ENCODE measurements at regions not wholly inside any gene's neighbourhood (a gene's known extent, or its start where the extent isn't known, plus 50 kb on each side); places are given as distances from the start of the nearest gene placed in this dataset.

- Histone ChIP-seq H4K20me1 (no peaks in the 10 kb centered on the region), H3K36me3 (no peaks in the 10 kb centered on the region), H3K9me3 (replicated peaks in 1 of 11) (peaks cover 0 to 14% (median 0%) of the 10 kb centered on the region in 11 experiments; a peak in 4 of 22 replicates), H3K4me1 (peaks cover 17 to 24% (median 23%) of the 10 kb centered on the region in 10 experiments), H3K9ac (no peak overlapping the region), H3K4me2 (no peak overlapping the region), H3K4me3 (no peak overlapping the region), H3K27me3 (no peaks in the 10 kb centered on the region), H3K27ac (no peak overlapping the region)
- no peak for TF ChIP-seq Cebpa-rat (IDR thresholded peaks at IDR 0.05)
Measured at GRCh38 chr4:14265651-14266050, 638.1 kb upstream of the BOD1L1 start.

GRCh38 chr4:14267373-14268060, 640.0 kb upstream of the BOD1L1 start:
- Histone ChIP-seq H3K4me2 (no peak overlapping the region), H3K4me1 (peaks cover 36 to 42% (median 41%) of the 10 kb centered on the region in 10 experiments), H3K9me3 (replicated peaks in 1 of 11) (peaks cover 0 to 14% (median 0%) of the 10 kb centered on the region in 11 experiments; a peak in 4 of 22 replicates), H3K4me3 (no peak overlapping the region), H4K20me1 (no peaks in the 10 kb centered on the region), H3K9ac (no peak overlapping the region), H3K27me3 (no peaks in the 10 kb centered on the region), H3K36me3 (no peaks in the 10 kb centered on the region), H3K27ac (no peak overlapping the region)
- no peak for TF ChIP-seq Cebpa-rat (IDR thresholded peaks at IDR 0.05)

- no peak for TF ChIP-seq Cebpa-rat (IDR thresholded peaks at IDR 0.05)
- H3K27ac ChIP-seq = peak overlapping the region in 9 of 11 experiments; percentile 21 to 56 (median 40); a peak in 9 of 22 replicates
- H3K9ac ChIP-seq = peak overlapping the region in 2 of 11 experiments; percentile 27 to 52; a peak in 1 of 22 replicates
- peaks cover 0 to 5% (median 0%) of the 10 kb centered on the region in 11 experiments; a peak in 3 of 22 replicates for H3K9me3 ChIP-seq (replicated peaks in 1 of 11)
- H3K27me3 ChIP-seq = no peaks in the 10 kb centered on the region
- peak overlapping the region; percentile 72 to 89 (median 78) for H3K4me2 ChIP-seq
- peaks cover 36 to 65% (median 49%) of the 10 kb centered on the region in 10 experiments for H3K4me1 ChIP-seq
- no peaks in the 10 kb centered on the region for H4K20me1 ChIP-seq
- no peaks in the 10 kb centered on the region for H3K36me3 ChIP-seq
- H3K4me3 ChIP-seq = no peak overlapping the region; a peak in 1 of 20 replicates
Measured at GRCh38 chr4:14269824-14270223, 642.3 kb upstream of the BOD1L1 start.

- H3K4me3 ChIP-seq = no peak overlapping the region
Measured at GRCh38 chr4:14272206-14272605, 644.7 kb upstream of the BOD1L1 start.

GRCh38 chr4:14277505-14277904, 650.0 kb upstream of the BOD1L1 start:
- Histone ChIP-seq H3K4me2 (peak overlapping the region in 2 of 11 experiments; percentile 76; a peak in 4 of 22 replicates), H3K4me3 (no peak overlapping the region), H3K9ac (peak overlapping the region in 2 of 11 experiments; percentile 47 to 71; a peak in 2 of 22 replicates), H3K9me3 (replicated peaks in 1 of 11) (peaks cover 0 to 21% (median 11%) of the 10 kb centered on the region in 11 experiments; a peak in 12 of 22 replicates), H3K27ac (peak overlapping the region in 3 of 11 experiments; percentile 67 to 92 (median 81); a peak in 6 of 22 replicates), H3K27me3 (no peaks in the 10 kb centered on the region), H3K4me1 (peaks cover under 1 to 49% (median 12%) of the 10 kb centered on the region in 10 experiments; a peak in 19 of 20 replicates), H3K36me3 (no peaks in the 10 kb centered on the region), H4K20me1 (no peaks in the 10 kb centered on the region)
- TF ChIP-seq Cebpa-rat (IDR thresholded peaks at IDR 0.05) = no peak

More at GRCh38 chr4:14272206-14272605, 644.7 kb upstream of the BOD1L1 start:
- Histone ChIP-seq H4K20me1 (no peaks in the 10 kb centered on the region), H3K9ac (no peak overlapping the region), H3K4me1 (peaks cover 36 to 66% (median 52%) of the 10 kb centered on the region in 10 experiments), H3K27ac (peak overlapping the region in 2 of 11 experiments; percentile 1 to 22; a peak in 3 of 22 replicates), H3K9me3 (replicated peaks in 1 of 11) (peaks cover 0 to 21% (median 12%) of the 10 kb centered on the region in 11 experiments; a peak in 12 of 22 replicates), H3K36me3 (no peaks in the 10 kb centered on the region), H3K4me2 (peak overlapping the region; percentile 72 to 89 (median 81)), H3K27me3 (no peaks in the 10 kb centered on the region)
- TF ChIP-seq Cebpa-rat (IDR thresholded peaks at IDR 0.05) = no peak

GRCh38 chr4:14280567-14280966, 653.0 kb upstream of the BOD1L1 start:
- Histone ChIP-seq H3K4me1 (peaks cover 0 to 35% (median 0%) of the 10 kb centered on the region in 10 experiments; a peak in 4 of 20 replicates), H3K27me3 (no peaks in the 10 kb centered on the region), H3K9me3 (replicated peaks in 1 of 11) (peaks cover 0 to 12% (median 6%) of the 10 kb centered on the region in 11 experiments; a peak in 10 of 22 replicates), H3K27ac (no peak overlapping the region), H4K20me1 (no peaks in the 10 kb centered on the region), H3K4me3 (no peak overlapping the region), H3K4me2 (no peak overlapping the region), H3K36me3 (no peaks in the 10 kb centered on the region), H3K9ac (no peak overlapping the region)
- TF ChIP-seq Cebpa-rat (IDR thresholded peaks at IDR 0.05) = no peak

- peaks cover 0 to 2% (median 0%) of the 10 kb centered on the region in 10 experiments; a peak in 1 of 20 replicates for H3K4me1 ChIP-seq
- H3K27ac ChIP-seq = no peak overlapping the region
- no peak overlapping the region for H3K9ac ChIP-seq
- no peak for TF ChIP-seq Cebpa-rat (IDR thresholded peaks at IDR 0.05)
- H3K27me3 ChIP-seq = no peaks in the 10 kb centered on the region
- no peak overlapping the region for H3K4me3 ChIP-seq
- H3K4me2 ChIP-seq = no peak overlapping the region
- peaks cover 4 to 21% (median 13%) of the 10 kb centered on the region in 11 experiments; a peak in 16 of 22 replicates for H3K9me3 ChIP-seq (replicated peaks in 1 of 11)
- no peaks in the 10 kb centered on the region for H4K20me1 ChIP-seq
- H3K36me3 ChIP-seq = no peaks in the 10 kb centered on the region
Measured at GRCh38 chr4:14284578-14284977, 657.1 kb upstream of the BOD1L1 start.

- H4K20me1 ChIP-seq = no peaks in the 10 kb centered on the region
- TF ChIP-seq Cebpa-rat (IDR thresholded peaks at IDR 0.05) = no peak
- no peak overlapping the region for H3K4me3 ChIP-seq
- no peaks in the 10 kb centered on the region for H3K4me1 ChIP-seq
- H3K27me3 ChIP-seq = no peaks in the 10 kb centered on the region
- H3K9ac ChIP-seq = no peak overlapping the region
- H3K36me3 ChIP-seq = no peaks in the 10 kb centered on the region
- H3K27ac ChIP-seq = no peak overlapping the region
- peaks cover 4 to 21% (median 13%) of the 10 kb centered on the region in 11 experiments; a peak in 16 of 22 replicates for H3K9me3 ChIP-seq (replicated peaks in 1 of 11)
- no peak overlapping the region for H3K4me2 ChIP-seq
Measured at GRCh38 chr4:14289708-14290107, 662.2 kb upstream of the BOD1L1 start.

GRCh38 chr4:14293582-14293981, 666.1 kb upstream of the BOD1L1 start:
- Histone ChIP-seq H3K4me2 (no peak overlapping the region), H3K4me3 (no peak overlapping the region), H3K27ac (no peak overlapping the region), H3K36me3 (no peaks in the 10 kb centered on the region), H3K9ac (no peak overlapping the region), H3K27me3 (no peaks in the 10 kb centered on the region), H3K4me1 (no peaks in the 10 kb centered on the region), H3K9me3 (replicated peaks in 1 of 11) (peaks cover 0 to 1% (median under 1%) of the 10 kb centered on the region in 11 experiments; a peak in 6 of 22 replicates), H4K20me1 (no peaks in the 10 kb centered on the region)
- no peak for TF ChIP-seq Cebpa-rat (IDR thresholded peaks at IDR 0.05)

Measured in BLaER1 treated with 17β-estradiol and CSF1 and Interleukin-3, amounts not matched to agents 10 nM and 100 nM (cell line).